H1 (cell line): ENCODE measurements at regions not wholly inside any gene's neighbourhood (a gene's known extent, or its start where the extent isn't known, plus 50 kb on each side); places are given as distances from the start of the nearest gene placed in this dataset.

ENCODE experiments used
- CTCF ChIA-PET: fragments of 300-600 bp; sonication (Branson Sonifier 250); formaldehyde crosslinking; loops from one replicate; lab custom pipeline; 2021; ENCODE audit not compliant: partially characterized antibody; lab: Charles Lee
- POLR2A ChIA-PET: fragments of 300-600 bp; sonication (Branson Sonifier 250); formaldehyde crosslinking; loops from one replicate; lab custom pipeline; 2021; ENCODE audit warnings: inconsistent platforms; ENCODE audit not compliant: partially characterized antibody; lab: Charles Lee
- DNase-seq, 2 experiments: peaks; one replicate each; pipeline versions ENCODE4 v3.0.0 to v3.0.0-alpha.2; 2010 to 2022; ENCODE audit warnings: low spot score in 2 of 2, low read depth in 1 of 2, mixed read lengths in 1 of 2
- FAIRE-seq: peaks from 2 replicates; lab custom pipeline; 2011; peaks lifted over from hg19 to GRCh38; lab: Jason Lieb, UNC
- H2AFZ ChIP-seq: 2 replicates; pipeline ENCODE4 v1.8.1; 2012; ENCODE audit warnings: low read length, inconsistent platforms
- H2AK5ac ChIP-seq: 2 replicates; pipeline ENCODE4 v1.6.1; 2013; ENCODE audit warnings: low read depth, low read length
- H2BK120ac ChIP-seq: replicated peaks from 2 replicates; pipeline ENCODE3; 2013; ENCODE audit warnings: low read depth, low read length, inconsistent platforms
- H2BK12ac ChIP-seq: 2 replicates; pipeline ENCODE4 v1.6.1; 2013; ENCODE audit warnings: low read depth, low read length
- H2BK15ac ChIP-seq: 2 replicates; pipeline ENCODE4 v1.6.1; 2013; ENCODE audit warnings: low read length
- H2BK20ac ChIP-seq: 2 replicates; pipeline ENCODE4 v1.6.1; 2013; ENCODE audit warnings: low read length
- H2BK5ac ChIP-seq: 2 replicates; pipeline ENCODE4 v1.6.1; 2013; ENCODE audit warnings: low read depth, low read length
- H3K14ac ChIP-seq: 2 replicates; pipeline ENCODE4 v1.6.1; 2013; ENCODE audit warnings: inconsistent platforms; ENCODE audit not compliant: insufficient read length
- H3K18ac ChIP-seq: 2 replicates; pipeline ENCODE4 v1.6.1; 2013; ENCODE audit warnings: low read length; ENCODE audit errors: extremely low read depth
- H3K23ac ChIP-seq: 2 replicates; pipeline ENCODE4 v1.6.1; 2013; ENCODE audit warnings: inconsistent platforms; ENCODE audit not compliant: insufficient read length
- H3K23me2 ChIP-seq: 2 replicates; pipeline ENCODE4 v1.6.1; 2013; ENCODE audit warnings: low read depth, low read length
- H3K27ac ChIP-seq: 2 replicates; pipeline ENCODE4 v1.6.1; 2011; ENCODE audit warnings: low read depth, low read length, inconsistent platforms
- H3K27me3 ChIP-seq, 4 experiments: replicated peaks in 1 of 4; 1 replicate in 1 of 4; 2 replicates in 3 of 4; pipeline versions ENCODE4 v1.6.1 to v1.8.1; 2011 to 2013; ENCODE audit warnings: low read length in 3 of 4, mild to moderate bottlenecking in 3 of 4, inconsistent platforms in 2 of 4, mixed read lengths in 2 of 4, moderate library complexity in 1 of 4; ENCODE audit not compliant: control insufficient read depth in 3 of 4, insufficient read depth in 3 of 4; ENCODE audit errors: extremely low read depth in 1 of 4
- H3K36me3 ChIP-seq, 4 experiments: 2 replicates each; pipeline versions ENCODE4 v1.6.1 to v1.8.1; 2011 to 2013; ENCODE audit warnings: mild to moderate bottlenecking in 4 of 4, low read length in 3 of 4, moderate library complexity in 2 of 4, control low read depth in 1 of 4, inconsistent platforms in 1 of 4; ENCODE audit not compliant: insufficient read depth in 4 of 4, control insufficient read depth in 2 of 4
- H3K4ac ChIP-seq: replicated peaks from 2 replicates; pipeline ENCODE3; 2013; ENCODE audit warnings: low read length, low read depth, mixed read lengths, inconsistent platforms; ENCODE audit not compliant: insufficient read length
- H3K4me1 ChIP-seq, 4 experiments: replicated peaks in 1 of 4; 1 replicate in 1 of 4; 2 replicates in 3 of 4; pipeline versions ENCODE4 v1.6.1 to v1.8.1; 2011 to 2013; ENCODE audit warnings: low read length in 3 of 4, inconsistent platforms in 2 of 4, mixed read lengths in 1 of 4; ENCODE audit not compliant: insufficient read depth in 4 of 4, control insufficient read depth in 3 of 4
- H3K4me2 ChIP-seq, 2 experiments: 2 replicates each; pipeline versions ENCODE4 v1.6.1 to v1.8.1; 2011 to 2013; ENCODE audit warnings: low read depth in 2 of 2, low read length in 2 of 2, control low read depth in 1 of 2, inconsistent platforms in 1 of 2, mild to moderate bottlenecking in 1 of 2; ENCODE audit not compliant: insufficient read depth in 1 of 2
- H3K4me3 ChIP-seq, 4 experiments: fragments of 200-600, 300-600 bp in 1 of 4; sonication (generic), shearing (Covaris generic), sonication (Bioruptor Twin) in 1 of 4; 2 replicates each; pipeline versions ENCODE4 v1.5.1 to v1.8.1; 2011 to 2016; ENCODE audit warnings: low read length in 4 of 4, low read depth in 3 of 4, control low read depth in 2 of 4, inconsistent platforms in 2 of 4, mild to moderate bottlenecking in 2 of 4, mixed read lengths in 1 of 4, moderate library complexity in 1 of 4; ENCODE audit not compliant: insufficient read depth in 2 of 4; ENCODE audit errors: extremely low read depth in 1 of 4
- H3K56ac ChIP-seq: replicated peaks from 2 replicates; pipeline ENCODE3; 2013; ENCODE audit warnings: low read depth, mild to moderate bottlenecking, mixed read lengths, low read length, inconsistent platforms; ENCODE audit not compliant: insufficient read length
- H3K79me1 ChIP-seq: 2 replicates; pipeline ENCODE4 v1.6.1; 2013; ENCODE audit warnings: low read depth, low read length, control low read depth
- H3K79me2 ChIP-seq, 2 experiments: 2 replicates each; pipeline versions ENCODE4 v1.6.1 to v1.8.1; 2012 to 2013; ENCODE audit warnings: low read length in 2 of 2, mild to moderate bottlenecking in 2 of 2, inconsistent platforms in 1 of 2; ENCODE audit not compliant: insufficient read depth in 2 of 2, control insufficient read depth in 1 of 2
- H3K9ac ChIP-seq, 4 experiments: replicated peaks in 1 of 4; 1 replicate in 1 of 4; 2 replicates in 3 of 4; pipeline versions ENCODE4 v1.6.1 to v1.8.1; 2011 to 2013; ENCODE audit warnings: low read depth in 3 of 4, low read length in 3 of 4, control low read depth in 2 of 4, mild to moderate bottlenecking in 2 of 4, moderate library complexity in 2 of 4, inconsistent platforms in 1 of 4; ENCODE audit errors: extremely low read depth in 1 of 4
- H3K9me3 ChIP-seq, 2 experiments: 2 replicates each; pipeline versions ENCODE4 v1.6.1 to v1.8.1; 2012 to 2013; ENCODE audit warnings: mild to moderate bottlenecking in 2 of 2, moderate library complexity in 2 of 2, control low read depth in 1 of 2, inconsistent platforms in 1 of 2, low read depth in 1 of 2, low read length in 1 of 2, mixed read lengths in 1 of 2; ENCODE audit not compliant: insufficient read depth in 2 of 2
- H4K20me1 ChIP-seq, 2 experiments: replicated peaks in 1 of 2; 2 replicates each; pipeline versions ENCODE3 to v1.8.1; 2011 to 2013; ENCODE audit warnings: inconsistent platforms in 2 of 2, low read length in 2 of 2, mild to moderate bottlenecking in 1 of 2; ENCODE audit not compliant: insufficient read depth in 2 of 2, control insufficient read depth in 1 of 2
- H4K5ac ChIP-seq: 2 replicates; pipeline ENCODE4 v1.6.1; 2013; ENCODE audit warnings: low read length, low read depth, mixed read lengths, inconsistent platforms; ENCODE audit not compliant: insufficient read length
- H4K8ac ChIP-seq: 2 replicates; pipeline ENCODE4 v1.8.0; 2013; ENCODE audit warnings: mild to moderate bottlenecking, moderate library complexity, low read length, inconsistent platforms; ENCODE audit not compliant: insufficient read depth; ENCODE audit errors: extremely low read depth
- H4K91ac ChIP-seq: replicated peaks from 2 replicates; pipeline ENCODE3; 2013; ENCODE audit warnings: low read length, mixed read lengths, inconsistent platforms; ENCODE audit not compliant: insufficient read length
- CBX8 ChIP-seq: fragments of 300-800, 300-1000 bp; sonication (generic); IDR thresholded peaks from 2 replicates; pipeline ENCODE4 v1.7.1; 2016; ENCODE audit warnings: low read depth, low read length, borderline replicate concordance
- GTF2F1 ChIP-seq: IDR thresholded peaks from 2 replicates; pipeline ENCODE4 v1.6.1; 2012; ENCODE audit warnings: low read depth, low read length, improper control_type of control experiment, borderline replicate concordance
- KDM5A ChIP-seq: fragments of 200-600 bp; IDR thresholded peaks from 2 replicates; pipeline ENCODE4 v1.7.1; 2012; ENCODE audit warnings: mild to moderate bottlenecking, low read length, inconsistent platforms, mixed read lengths
- MAX ChIP-seq: IDR thresholded peaks from 2 replicates; pipeline ENCODE4 v1.6.1; 2012; ENCODE audit warnings: inconsistent platforms
- POLR2AphosphoS5 ChIP-seq: IDR thresholded peaks from 2 replicates; pipeline ENCODE4 v1.6.1; 2011; ENCODE audit warnings: low read depth, low read length
- POU5F1 ChIP-seq: IDR thresholded peaks from 2 replicates; pipeline ENCODE4 v1.6.1; 2011; ENCODE audit warnings: low read depth, mild to moderate bottlenecking, low read length, moderate library complexity
- SAP30 ChIP-seq: fragments of 300-600 bp; sonication (generic); IDR thresholded peaks from 2 replicates; pipeline ENCODE4 v1.7.1; 2012; ENCODE audit warnings: low read length, moderate library complexity, mild to moderate bottlenecking, inconsistent platforms; ENCODE audit not compliant: insufficient read depth, insufficient replicate concordance
- SIRT6 ChIP-seq: IDR thresholded peaks from one replicate; pipeline ENCODE4 v1.7.1; 2012; ENCODE audit warnings: low read length, inconsistent platforms
- SP4 ChIP-seq: IDR thresholded peaks from 2 replicates; pipeline ENCODE4 v1.6.1; 2012; ENCODE audit warnings: low read length, inconsistent platforms
- TBP ChIP-seq: IDR thresholded peaks from 2 replicates; pipeline ENCODE4 v1.6.1; 2011; ENCODE audit warnings: low read depth, low read length, improper control_type of control experiment
- TCF12 ChIP-seq: IDR thresholded peaks from 2 replicates; pipeline ENCODE4 v1.6.1; 2011; ENCODE audit warnings: low read depth, mild to moderate bottlenecking, low read length
- WGBS, 2 experiments: shearing (Covaris generic) in 1 of 2; methylation state at CpG; one replicate each; pipeline versions ENCODE4 v1.1.6 to v1.1.7; 2013 to 2015; ENCODE audit warnings: low lambda C conversion rate in 2 of 2, mixed read lengths in 2 of 2, inconsistent platforms in 1 of 2, low coverage in 1 of 2, missing lambda C conversion rate in 1 of 2; ENCODE audit not compliant: insufficient replicate concordance in 2 of 2, insufficient coverage in 1 of 2, insufficient read length in 1 of 2; ENCODE audit errors: extremely low coverage in 1 of 2, missing lambda C conversion rate in 1 of 2; 5-methylcytosine and 5-hydroxymethylcytosine counted together
- TF ChIP-seq, protein P1 (sequence below): IDR thresholded peaks from 2 replicates; pipeline ENCODE4 v1.6.1; 2011; ENCODE audit warnings: low read depth, mild to moderate bottlenecking, low read length; ENCODE audit not compliant: insufficient read depth
- TF ChIP-seq, protein P2 (sequence below): IDR thresholded peaks from 2 replicates; pipeline ENCODE4 v1.6.1; 2011; ENCODE audit warnings: low read length, improper control_type of control experiment

GRCh38 chr2:205895981-205896655 is 189.9 kb downstream of the INO80D start:
- no peak for TF ChIP-seq CBX8
- no peak for TF ChIP-seq SAP30
- no peak for TF ChIP-seq KDM5A
- no peak for TF ChIP-seq MAX
- TF ChIP-seq GTF2F1: no peak
- no peak for TF ChIP-seq POU5F1
- TF ChIP-seq TBP: no peak
- TF ChIP-seq TCF12: no peak
- TF ChIP-seq POLR2AphosphoS5: no peak
- TF ChIP-seq, protein P1, sequence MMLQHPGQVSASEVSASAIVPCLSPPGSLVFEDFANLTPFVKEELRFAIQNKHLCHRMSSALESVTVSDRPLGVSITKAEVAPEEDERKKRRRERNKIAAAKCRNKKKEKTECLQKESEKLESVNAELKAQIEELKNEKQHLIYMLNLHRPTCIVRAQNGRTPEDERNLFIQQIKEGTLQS: no peak
- TF ChIP-seq SP4: no peak
- no peak for TF ChIP-seq SIRT6
- TF ChIP-seq, protein P2, sequence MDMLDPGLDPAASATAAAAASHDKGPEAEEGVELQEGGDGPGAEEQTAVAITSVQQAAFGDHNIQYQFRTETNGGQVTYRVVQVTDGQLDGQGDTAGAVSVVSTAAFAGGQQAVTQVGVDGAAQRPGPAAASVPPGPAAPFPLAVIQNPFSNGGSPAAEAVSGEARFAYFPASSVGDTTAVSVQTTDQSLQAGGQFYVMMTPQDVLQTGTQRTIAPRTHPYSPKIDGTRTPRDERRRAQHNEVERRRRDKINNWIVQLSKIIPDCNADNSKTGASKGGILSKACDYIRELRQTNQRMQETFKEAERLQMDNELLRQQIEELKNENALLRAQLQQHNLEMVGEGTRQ: no peak
- FAIRE-seq (no peak), DNase-seq (no peak)
- H3K18ac ChIP-seq: no peak overlapping the region
- H3K14ac ChIP-seq: no peak overlapping the region
- no peak overlapping the region for H3K27ac ChIP-seq
- H3K4me3 ChIP-seq: no peak overlapping the region
- no peak overlapping the region for H3K23ac ChIP-seq
- no peaks in the 10 kb centered on the region for H3K79me2 ChIP-seq
- ChIA-PET CTCF (interaction anchor here (1.0 kb wide), 1 partner anchor 28 kb away, joined by 6 read pairs; no protein-coding TSS in a partner anchor), POLR2A (no interaction called here)
- H2BK20ac ChIP-seq: no peak overlapping the region
- no peak overlapping the region for H3K9ac ChIP-seq
- no peaks in the 10 kb centered on the region for H3K27me3 ChIP-seq
- WGBS, 2 experiments: 77% methylated on average over 9 of the region's 9 CpGs; no CpG with 5 or more reads in 1 of the 2 experiments
- H2BK120ac ChIP-seq: no peak overlapping the region
- no peak overlapping the region for H2BK12ac ChIP-seq
- no peak overlapping the region for H2BK15ac ChIP-seq
- H2AFZ ChIP-seq: no peak overlapping the region
- H3K4me2 ChIP-seq: no peak overlapping the region
- H2BK5ac ChIP-seq: no peak overlapping the region
- H3K56ac ChIP-seq: no peak overlapping the region
- H3K23me2 ChIP-seq: no peaks in the 10 kb centered on the region
- no peak overlapping the region for H4K5ac ChIP-seq
- H3K9me3 ChIP-seq: no peaks in the 10 kb centered on the region
- H4K20me1 ChIP-seq: no peaks in the 10 kb centered on the region
- no peak overlapping the region for H4K8ac ChIP-seq
- H3K4me1 ChIP-seq: no peaks in the 10 kb centered on the region
- no peak overlapping the region for H2AK5ac ChIP-seq
- no peak overlapping the region for H4K91ac ChIP-seq
- H3K36me3 ChIP-seq: no peaks in the 10 kb centered on the region
- no peaks in the 10 kb centered on the region for H3K79me1 ChIP-seq
- H3K4ac ChIP-seq: no peak overlapping the region
